ENCODE measurements at regions not wholly inside any gene's neighbourhood (a gene's known extent, or its start where the extent isn't known, plus 50 kb on each side); places are given as distances from the start of the nearest gene placed in this dataset.

- no peak overlapping the region for H3K9ac ChIP-seq (ENCODE audit: insufficient read depth, low read length)
- peak overlapping the region; percentile 31 for H2AFZ ChIP-seq (ENCODE audit: low read length)
- no peak overlapping the region for H3K4me2 ChIP-seq (ENCODE audit: extremely low read depth, insufficient read depth, low read length)
- DNase-seq (ENCODE audit: low read depth in 2 of 2), result peak in 1 of 2 donors; percentile 35
- no peaks in the 10 kb centered on the region for H3K9me3 ChIP-seq (ENCODE audit: control insufficient read depth, insufficient read depth, low read depth, low read length)
- no peak for TF ChIP-seq CTCF (conservative IDR thresholded peaks at IDR 0.05 in 1 of 2, IDR thresholded peaks at IDR 0.05 in 1 of 2; ENCODE audit: low read depth in 1 of 2, low read length in 2 of 2)
- TF ChIP-seq EZH2 (IDR thresholded peaks at IDR 0.05; ENCODE audit: low read length, missing control alignments), result no peak
- no peaks in the 10 kb centered on the region for H3K27me3 ChIP-seq (ENCODE audit: control insufficient read depth, insufficient read depth, low read length)
- H3K27ac ChIP-seq (ENCODE audit: insufficient read depth, low read length), result no peak overlapping the region
- no peaks in the 10 kb centered on the region for H3K79me2 ChIP-seq (ENCODE audit: control insufficient read depth, insufficient read depth, low read length)
- peaks cover 4% of the 10 kb centered on the region for H3K4me1 ChIP-seq (ENCODE audit: control insufficient read depth, extremely low read depth, insufficient read depth, low read length)
- H3K36me3 ChIP-seq (ENCODE audit: control insufficient read depth, insufficient read depth, low read length), result no peaks in the 10 kb centered on the region
- no peak overlapping the region for H3K4me3 ChIP-seq (replicated peaks in 1 of 4; ENCODE audit: control extremely low read depth in 1 of 4, insufficient read depth in 1 of 4, low read depth in 3 of 4, low read length in 4 of 4)
- no peaks in the 10 kb centered on the region for H4K20me1 ChIP-seq (ENCODE audit: control insufficient read depth, extremely low read depth, insufficient read depth, low read length)
These were observed 266.8 kb upstream of the LDB2 start for GRCh38 chr4:17165286-17165685.

GRCh38 chr4:17164666-17165065, 266.2 kb upstream of the LDB2 start:
- Histone ChIP-seq H3K27ac (ENCODE audit: insufficient read depth, low read length) (no peak overlapping the region), H3K27me3 (ENCODE audit: control insufficient read depth, insufficient read depth, low read length) (no peaks in the 10 kb centered on the region), H3K4me3 (replicated peaks in 1 of 4; ENCODE audit: control extremely low read depth in 1 of 4, insufficient read depth in 1 of 4, low read depth in 3 of 4, low read length in 4 of 4) (no peak overlapping the region), H3K36me3 (ENCODE audit: control insufficient read depth, insufficient read depth, low read length) (no peaks in the 10 kb centered on the region), H4K20me1 (ENCODE audit: control insufficient read depth, extremely low read depth, insufficient read depth, low read length) (no peaks in the 10 kb centered on the region), H3K9me3 (ENCODE audit: control insufficient read depth, insufficient read depth, low read depth, low read length) (no peaks in the 10 kb centered on the region), H2AFZ (ENCODE audit: low read length) (no peak overlapping the region), H3K79me2 (ENCODE audit: control insufficient read depth, insufficient read depth, low read length) (no peaks in the 10 kb centered on the region), H3K4me2 (ENCODE audit: extremely low read depth, insufficient read depth, low read length) (no peak overlapping the region), H3K4me1 (ENCODE audit: control insufficient read depth, extremely low read depth, insufficient read depth, low read length) (peaks cover 4% of the 10 kb centered on the region), H3K9ac (ENCODE audit: insufficient read depth, low read length) (no peak overlapping the region)
- no peak for TF ChIP-seq EZH2 (IDR thresholded peaks at IDR 0.05; ENCODE audit: low read length, missing control alignments)
- no peak for TF ChIP-seq CTCF (conservative IDR thresholded peaks at IDR 0.05 in 1 of 2, IDR thresholded peaks at IDR 0.05 in 1 of 2; ENCODE audit: low read depth in 1 of 2, low read length in 2 of 2)
- DNase-seq (ENCODE audit: low read depth in 2 of 2), result peak in 1 of 2 donors; percentile 25

GRCh38 chr4:17163156-17163771, 264.8 kb upstream of the LDB2 start:
- Histone ChIP-seq H2AFZ (ENCODE audit: low read length) (no peak overlapping the region), H3K36me3 (ENCODE audit: control insufficient read depth, insufficient read depth, low read length) (no peaks in the 10 kb centered on the region), H3K79me2 (ENCODE audit: control insufficient read depth, insufficient read depth, low read length) (no peaks in the 10 kb centered on the region), H3K27me3 (ENCODE audit: control insufficient read depth, insufficient read depth, low read length) (no peaks in the 10 kb centered on the region), H3K4me1 (ENCODE audit: control insufficient read depth, extremely low read depth, insufficient read depth, low read length) (peaks cover 2% of the 10 kb centered on the region), H3K9me3 (ENCODE audit: control insufficient read depth, insufficient read depth, low read depth, low read length) (no peaks in the 10 kb centered on the region), H3K9ac (ENCODE audit: insufficient read depth, low read length) (no peak overlapping the region), H3K4me2 (ENCODE audit: extremely low read depth, insufficient read depth, low read length) (no peak overlapping the region), H3K4me3 (replicated peaks in 1 of 4; ENCODE audit: control extremely low read depth in 1 of 4, insufficient read depth in 1 of 4, low read depth in 3 of 4, low read length in 4 of 4) (no peak overlapping the region), H3K27ac (ENCODE audit: insufficient read depth, low read length) (no peak overlapping the region), H4K20me1 (ENCODE audit: control insufficient read depth, extremely low read depth, insufficient read depth, low read length) (no peaks in the 10 kb centered on the region)
- DNase-seq (ENCODE audit: low read depth in 2 of 2), result no peak
- TF ChIP-seq EZH2 (IDR thresholded peaks at IDR 0.05; ENCODE audit: low read length, missing control alignments) (no peak), CTCF (conservative IDR thresholded peaks at IDR 0.05 in 1 of 2, IDR thresholded peaks at IDR 0.05 in 1 of 2; ENCODE audit: low read depth in 1 of 2, low read length in 2 of 2) (no peak)
